ENCODE measurements at regions not wholly inside any gene's neighbourhood (a gene's known extent, or its start where the extent isn't known, plus 50 kb on each side); places are given as distances from the start of the nearest gene placed in this dataset.
A peak's percentile ranks its signal among the peaks of the same experiment; 100 is the strongest.

- no peak overlapping the region for H3K4me3 ChIP-seq
- H3K4me1 ChIP-seq: peaks cover 43 to 48% (median 44%) of the 10 kb centered on the region in 3 donors
- H3K27me3 ChIP-seq: no peaks in the 10 kb centered on the region
- peak overlapping the region in 2 of 4 donors; percentile 90 to 91 for H3K27ac ChIP-seq
- no peaks in the 10 kb centered on the region for H3K36me3 ChIP-seq
- FAIRE-seq (no peak), DNase-seq (peak in 2 of 6 donors; percentile 15 to 59), ATAC-seq (no peak)
- intact Hi-C loops (cut with DNase I): loop anchor here in 1 of 3 donors (10.0 kb wide), 1 partner anchor 95 kb away; no protein-coding TSS in a partner anchor
- no peak for TF ChIP-seq CTCF (IDR thresholded peaks at IDR 0.05)
- H3K9me3 ChIP-seq: no peaks in the 10 kb centered on the region
- WGBS, 2 donors: 93 to 95% methylated on average over 19 to 24 of the region's 24 CpGs
Measured at GRCh38 chr16:85319208-85319983, 207.1 kb upstream of the CIBAR2 start.

DNA sequence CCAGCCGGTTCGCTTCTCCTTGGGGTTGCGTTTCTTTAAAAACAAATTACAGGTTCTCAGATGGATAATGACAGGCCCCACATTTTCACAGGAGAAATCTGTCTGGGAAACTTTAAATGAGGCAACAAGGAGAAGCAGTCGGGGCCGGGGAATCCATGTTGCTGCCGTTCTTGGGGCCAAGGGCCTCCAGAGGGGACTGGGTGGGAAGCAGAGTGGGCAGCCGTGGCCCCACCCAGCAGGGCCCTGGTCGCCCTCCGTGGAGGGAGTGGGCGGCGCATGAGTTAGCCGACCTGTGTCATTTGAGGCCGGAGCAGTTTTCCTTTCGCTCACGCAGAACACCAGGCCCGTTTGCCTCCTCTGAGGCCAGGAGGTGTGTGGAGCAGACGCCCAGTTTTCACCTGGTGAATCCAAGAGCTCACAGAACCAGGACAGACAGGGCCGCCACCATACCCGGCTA lies 207.7 kb upstream of the CIBAR2 start:
- FAIRE-seq (no peak), ATAC-seq (no peak), DNase-seq (no peak)
- WGBS, 2 donors: 84 to 90% methylated on average over 19 of the region's 19 CpGs
- Histone ChIP-seq H3K9me3 (no peaks in the 10 kb centered on the region), H3K27ac (peak overlapping the region in 3 of 4 donors; percentile 78 to 91 (median 86)), H3K4me3 (no peak overlapping the region), H3K27me3 (no peaks in the 10 kb centered on the region), H3K4me1 (peaks cover 43 to 48% (median 44%) of the 10 kb centered on the region in 3 donors), H3K36me3 (no peaks in the 10 kb centered on the region)
- no peak for TF ChIP-seq CTCF (IDR thresholded peaks at IDR 0.05)
- intact Hi-C loops (cut with DNase I): loop anchor here in 1 of 3 donors (10.0 kb wide), 1 partner anchor 95 kb away; no protein-coding TSS in a partner anchor

DNA sequence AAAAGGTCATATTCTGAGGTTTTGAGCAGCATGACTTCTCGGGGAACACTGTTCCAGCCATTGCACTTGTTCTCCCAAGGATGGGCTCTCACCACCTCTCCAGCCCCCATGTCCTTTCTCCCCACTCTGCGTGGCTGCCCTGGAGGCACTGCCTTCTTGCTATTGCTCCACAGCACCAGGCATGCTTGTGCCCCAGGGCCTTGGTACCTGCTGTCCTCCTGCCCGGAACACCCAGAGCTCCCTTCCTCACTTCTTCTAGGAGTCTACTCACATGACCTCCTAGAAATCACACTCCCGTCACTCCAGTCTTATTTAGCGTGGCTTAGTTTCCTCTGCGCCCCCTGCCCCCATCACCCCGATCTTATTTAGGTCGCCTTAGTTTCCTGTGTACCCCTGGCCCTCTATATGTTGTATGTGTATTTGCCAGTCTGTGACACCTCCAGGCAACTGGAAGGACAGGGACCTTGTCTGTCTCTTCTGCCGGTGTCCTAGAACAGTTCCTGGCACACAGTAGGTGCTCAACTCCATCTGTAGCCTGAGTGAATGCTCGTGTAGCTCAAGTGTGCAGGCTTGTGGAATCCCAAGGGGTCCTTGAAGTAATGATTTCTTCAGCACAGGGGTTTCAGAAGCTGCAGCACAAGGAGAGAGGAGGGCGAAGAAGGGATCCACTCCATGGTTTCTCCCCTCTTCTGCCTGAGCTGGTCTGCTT lies 208.6 kb upstream of the CIBAR2 start:
- H3K27me3 ChIP-seq: no peaks in the 10 kb centered on the region
- intact Hi-C loops (cut with DNase I): no loop called here
- ATAC-seq (no peak), DNase-seq (no peak), FAIRE-seq (no peak)
- no peak for TF ChIP-seq CTCF (IDR thresholded peaks at IDR 0.05)
- no peaks in the 10 kb centered on the region for H3K36me3 ChIP-seq
- no peak overlapping the region for H3K4me3 ChIP-seq
- 84% methylated on average over 11 of the region's 11 CpGs for WGBS, 2 donors
- no peaks in the 10 kb centered on the region for H3K9me3 ChIP-seq
- H3K27ac ChIP-seq: peak overlapping the region; percentile 62 to 91 (median 82)
- peaks cover 43 to 48% (median 44%) of the 10 kb centered on the region in 3 donors for H3K4me1 ChIP-seq

DNA sequence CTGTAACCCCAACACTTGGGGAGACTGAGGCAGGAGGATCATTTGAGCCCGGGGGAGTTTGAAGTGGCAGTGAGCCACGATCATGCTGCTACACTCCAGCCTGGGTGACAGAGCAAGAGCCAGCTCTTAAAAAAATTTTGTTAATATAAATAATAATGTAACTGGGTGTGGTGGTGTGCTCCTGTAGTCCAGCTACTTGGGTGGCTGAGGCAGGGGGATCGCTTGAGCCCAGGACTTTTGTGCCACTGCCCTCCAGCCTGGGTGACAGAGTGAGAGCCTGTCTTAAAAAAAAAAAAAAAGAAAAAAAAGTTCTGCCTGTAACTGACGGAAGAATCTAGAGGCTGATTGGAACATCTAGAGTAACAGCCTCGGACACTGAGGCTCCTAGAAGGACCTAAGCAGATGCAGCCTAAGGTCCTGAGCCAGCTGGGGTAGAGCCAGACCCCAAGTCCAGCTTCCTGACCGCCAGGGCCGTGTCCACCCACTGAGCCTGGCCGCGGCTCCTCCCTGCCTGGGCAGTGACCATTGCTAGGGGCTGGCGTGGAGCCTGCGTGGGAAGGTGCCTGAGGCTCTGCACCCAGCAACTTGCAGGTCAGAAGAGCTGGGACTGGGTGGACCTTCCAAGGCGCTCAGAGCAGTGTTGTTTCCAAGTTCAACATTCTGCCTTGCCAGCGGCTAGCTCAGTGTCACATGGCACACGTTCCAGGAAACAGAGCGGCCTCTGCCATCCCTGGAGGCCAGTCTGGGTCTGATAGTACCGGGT lies 209.4 kb upstream of the CIBAR2 start:
- Histone ChIP-seq H3K27ac (peak overlapping the region; percentile 62 to 91 (median 82)), H3K9me3 (no peaks in the 10 kb centered on the region), H3K36me3 (no peaks in the 10 kb centered on the region), H3K4me1 (peaks cover 37 to 45% (median 41%) of the 10 kb centered on the region in 3 donors), H3K27me3 (no peaks in the 10 kb centered on the region), H3K4me3 (no peak overlapping the region)
- peak; percentile 86 to 98 (median 96) for DNase-seq
- WGBS, 2 donors: 6 to 11% methylated on average over 16 of the region's 16 CpGs
- no peak for FAIRE-seq
- peak; percentile 78 to 87 (median 84) for ATAC-seq
- intact Hi-C loops (cut with DNase I): no loop called here
- TF ChIP-seq CTCF (IDR thresholded peaks at IDR 0.05): no peak

Measured in pancreas (tissue), 10 donors.